ENCODE measurements at regions not wholly inside any gene's neighbourhood (a gene's known extent, or its start where the extent isn't known, plus 50 kb on each side); places are given as distances from the start of the nearest gene placed in this dataset.

DNA sequence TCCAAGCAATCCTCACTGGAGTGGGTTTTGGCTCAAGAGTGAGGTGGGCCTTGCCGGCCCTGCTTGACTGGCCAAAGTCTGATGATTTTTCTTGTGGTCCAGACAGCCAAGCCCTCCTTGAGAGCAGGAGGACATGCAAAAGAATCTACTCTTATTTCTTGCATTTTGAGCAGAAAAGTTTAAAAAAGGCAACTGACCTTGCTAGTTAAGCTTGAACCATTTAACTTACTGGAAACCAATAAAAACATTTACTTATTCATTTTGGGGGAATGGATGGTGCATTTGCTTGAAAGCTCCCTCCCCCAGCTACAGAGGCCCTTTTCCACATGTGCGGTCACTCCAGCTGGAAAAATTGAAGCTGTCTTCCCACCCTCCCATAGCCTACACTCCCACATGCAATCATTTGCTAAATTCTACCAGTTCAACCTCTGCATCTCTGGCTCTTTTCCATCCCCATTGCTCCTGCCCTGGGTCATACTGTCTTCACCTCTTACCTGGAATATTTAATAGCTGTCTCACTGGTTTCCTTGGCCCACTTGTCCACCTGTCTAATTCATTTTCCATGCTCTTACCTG lies 527.9 kb downstream of the DHX35 start:
- Mint-ChIP-seq H3K9me3 (ENCODE audit: low read depth) (peaks cover 4% of the 10 kb centered on the region), H3K27ac (ENCODE audit: unreplicated experiment) (no peak overlapping the region), H3K36me3 (ENCODE audit: low read depth) (no peaks in the 10 kb centered on the region), H3K4me1 (ENCODE audit: low read depth) (no peaks in the 10 kb centered on the region), H3K27me3 (ENCODE audit: low read depth) (peaks cover 12% of the 10 kb centered on the region), H3K4me3 (ENCODE audit: unreplicated experiment) (no peak overlapping the region)
- no peak for DNase-seq (ENCODE audit: low spot score)
- TF ChIP-seq, protein P1, sequence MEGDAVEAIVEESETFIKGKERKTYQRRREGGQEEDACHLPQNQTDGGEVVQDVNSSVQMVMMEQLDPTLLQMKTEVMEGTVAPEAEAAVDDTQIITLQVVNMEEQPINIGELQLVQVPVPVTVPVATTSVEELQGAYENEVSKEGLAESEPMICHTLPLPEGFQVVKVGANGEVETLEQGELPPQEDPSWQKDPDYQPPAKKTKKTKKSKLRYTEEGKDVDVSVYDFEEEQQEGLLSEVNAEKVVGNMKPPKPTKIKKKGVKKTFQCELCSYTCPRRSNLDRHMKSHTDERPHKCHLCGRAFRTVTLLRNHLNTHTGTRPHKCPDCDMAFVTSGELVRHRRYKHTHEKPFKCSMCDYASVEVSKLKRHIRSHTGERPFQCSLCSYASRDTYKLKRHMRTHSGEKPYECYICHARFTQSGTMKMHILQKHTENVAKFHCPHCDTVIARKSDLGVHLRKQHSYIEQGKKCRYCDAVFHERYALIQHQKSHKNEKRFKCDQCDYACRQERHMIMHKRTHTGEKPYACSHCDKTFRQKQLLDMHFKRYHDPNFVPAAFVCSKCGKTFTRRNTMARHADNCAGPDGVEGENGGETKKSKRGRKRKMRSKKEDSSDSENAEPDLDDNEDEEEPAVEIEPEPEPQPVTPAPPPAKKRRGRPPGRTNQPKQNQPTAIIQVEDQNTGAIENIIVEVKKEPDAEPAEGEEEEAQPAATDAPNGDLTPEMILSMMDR (IDR thresholded peaks at IDR 0.05) = no peak

GRCh38 chr20:39480276-39481043 lies 518.3 kb downstream of the DHX35 start:
- DNase-seq (ENCODE audit: low spot score) = no peak
- no peaks in the 10 kb centered on the region for H3K9me3 Mint-ChIP-seq (ENCODE audit: low read depth)
- H3K27ac Mint-ChIP-seq (ENCODE audit: unreplicated experiment) = no peak overlapping the region
- peaks cover 9% of the 10 kb centered on the region for H3K27me3 Mint-ChIP-seq (ENCODE audit: low read depth)
- H3K36me3 Mint-ChIP-seq (ENCODE audit: low read depth) = no peaks in the 10 kb centered on the region
- TF ChIP-seq, protein P1 (IDR thresholded peaks at IDR 0.05) = no peak
- no peak overlapping the region for H3K4me3 Mint-ChIP-seq (ENCODE audit: unreplicated experiment)
- H3K4me1 Mint-ChIP-seq (ENCODE audit: low read depth) = no peaks in the 10 kb centered on the region

DNA sequence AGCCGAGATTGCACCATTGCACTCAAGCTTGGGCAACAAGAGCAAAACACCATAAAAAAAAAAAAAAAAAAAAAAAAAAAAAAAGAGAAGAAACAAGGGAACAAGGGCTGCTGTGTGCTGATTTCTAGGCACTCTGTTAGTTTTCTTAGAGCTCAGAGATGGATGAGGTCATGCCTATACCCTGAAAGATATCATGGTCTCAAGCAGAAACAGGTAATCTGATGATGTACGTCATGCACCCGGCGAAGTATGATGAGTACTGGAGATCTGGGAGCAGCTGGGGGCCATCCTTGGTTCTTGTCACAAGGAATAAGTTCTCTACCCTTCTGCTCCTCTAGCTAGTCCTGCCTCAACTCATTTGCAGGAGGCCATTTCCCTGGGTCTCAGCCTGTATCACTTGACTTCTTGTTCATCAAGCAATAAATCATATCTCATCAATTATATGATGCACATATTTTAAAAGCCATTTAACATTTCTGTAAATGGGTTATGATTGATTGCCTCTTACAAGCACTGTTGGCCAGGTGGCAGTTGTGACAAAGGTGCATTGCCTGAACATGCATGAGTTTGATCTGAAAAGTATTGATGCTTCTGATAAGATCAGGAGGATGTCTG lies 517.2 kb downstream of the DHX35 start:
- Mint-ChIP-seq H3K36me3 (ENCODE audit: low read depth) (no peaks in the 10 kb centered on the region), H3K4me3 (ENCODE audit: unreplicated experiment) (no peak overlapping the region), H3K27me3 (ENCODE audit: low read depth) (peaks cover 9% of the 10 kb centered on the region), H3K4me1 (ENCODE audit: low read depth) (no peaks in the 10 kb centered on the region), H3K9me3 (ENCODE audit: low read depth) (no peaks in the 10 kb centered on the region), H3K27ac (ENCODE audit: unreplicated experiment) (no peak overlapping the region)
- DNase-seq (ENCODE audit: low spot score) = no peak
- TF ChIP-seq, protein P1 (IDR thresholded peaks at IDR 0.05) = no peak

- DNase-seq (ENCODE audit: low spot score) = no peak
- Mint-ChIP-seq H3K36me3 (ENCODE audit: low read depth) (no peaks in the 10 kb centered on the region), H3K27ac (ENCODE audit: unreplicated experiment) (no peak overlapping the region), H3K4me3 (ENCODE audit: unreplicated experiment) (no peak overlapping the region), H3K4me1 (ENCODE audit: low read depth) (no peaks in the 10 kb centered on the region), H3K27me3 (ENCODE audit: low read depth) (peaks cover 6% of the 10 kb centered on the region), H3K9me3 (ENCODE audit: low read depth) (peaks cover 5% of the 10 kb centered on the region)
- TF ChIP-seq, protein P1 (IDR thresholded peaks at IDR 0.05) = no peak
These were observed 512.7 kb downstream of the DHX35 start for GRCh38 chr20:39474879-39475278.

DNA sequence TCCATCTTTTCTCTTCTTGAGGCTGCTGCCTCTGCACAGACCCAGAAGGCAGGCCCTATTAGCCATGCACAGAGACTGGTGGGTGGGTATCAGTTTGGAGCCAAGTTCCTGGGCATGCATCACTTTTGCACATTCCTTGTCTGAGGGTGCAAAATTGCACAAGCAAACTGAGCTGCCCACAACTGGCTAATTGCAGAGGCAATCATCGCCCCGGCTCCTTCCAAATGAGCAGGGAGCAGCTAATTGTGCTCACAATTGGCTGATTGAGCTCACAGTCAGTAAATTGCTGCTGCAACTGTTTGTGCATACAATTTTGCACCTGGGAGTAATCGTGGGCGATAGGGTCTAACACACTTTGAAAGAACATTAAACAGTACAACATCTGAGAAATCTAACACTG lies 511.4 kb downstream of the DHX35 start:
- no peak for DNase-seq (ENCODE audit: low spot score)
- H3K9me3 Mint-ChIP-seq (ENCODE audit: low read depth) = peaks cover 5% of the 10 kb centered on the region
- H3K4me3 Mint-ChIP-seq (ENCODE audit: unreplicated experiment) = no peak overlapping the region
- H3K36me3 Mint-ChIP-seq (ENCODE audit: low read depth) = no peaks in the 10 kb centered on the region
- H3K4me1 Mint-ChIP-seq (ENCODE audit: low read depth) = no peaks in the 10 kb centered on the region
- no peak overlapping the region for H3K27ac Mint-ChIP-seq (ENCODE audit: unreplicated experiment)
- TF ChIP-seq, protein P1 (IDR thresholded peaks at IDR 0.05) = no peak
- H3K27me3 Mint-ChIP-seq (ENCODE audit: low read depth) = peaks cover 6% of the 10 kb centered on the region

Measured in chondrocyte (in vitro differentiated cells).